Stimulated activated CD4-positive, alpha-beta T cell treated with anti-CD3 and anti-CD28 coated beads, Interleukin-12 subunit alpha, Interleukin-12 subunit beta, amount 100 ng/mL, for 48 hours (primary cell): ENCODE measurements at regions not wholly inside any gene's neighbourhood (a gene's known extent, or its start where the extent isn't known, plus 50 kb on each side); places are given as distances from the start of the nearest gene placed in this dataset.

ENCODE experiments used
- DNase-seq, 3 donors: peaks; one replicate each; pipeline ENCODE4 v3.0.0-alpha.2; 2020; ENCODE audit warnings: low read depth in 2 of 3, low spot score in 1 of 3

DNA sequence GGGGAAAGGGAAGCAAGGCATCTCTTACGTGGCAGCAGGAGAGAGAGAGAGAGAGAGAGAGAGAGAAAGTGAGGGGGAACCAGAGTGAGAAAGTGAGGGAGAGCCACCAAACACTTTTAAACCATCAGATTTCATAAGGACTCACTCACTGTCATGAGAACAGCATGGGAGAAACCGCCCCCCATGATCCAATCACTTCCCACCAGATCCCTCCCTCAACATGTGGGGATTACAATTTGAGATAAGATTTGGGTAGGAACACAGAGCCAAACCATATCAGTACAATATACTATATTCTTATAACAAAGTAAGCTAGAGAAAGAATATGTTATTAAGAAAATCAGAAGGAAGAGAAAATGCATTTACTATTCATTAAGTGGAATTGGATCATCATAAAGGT, 53.7 kb upstream of the PLXNC1 start:
- no peak for DNase-seq

DNA sequence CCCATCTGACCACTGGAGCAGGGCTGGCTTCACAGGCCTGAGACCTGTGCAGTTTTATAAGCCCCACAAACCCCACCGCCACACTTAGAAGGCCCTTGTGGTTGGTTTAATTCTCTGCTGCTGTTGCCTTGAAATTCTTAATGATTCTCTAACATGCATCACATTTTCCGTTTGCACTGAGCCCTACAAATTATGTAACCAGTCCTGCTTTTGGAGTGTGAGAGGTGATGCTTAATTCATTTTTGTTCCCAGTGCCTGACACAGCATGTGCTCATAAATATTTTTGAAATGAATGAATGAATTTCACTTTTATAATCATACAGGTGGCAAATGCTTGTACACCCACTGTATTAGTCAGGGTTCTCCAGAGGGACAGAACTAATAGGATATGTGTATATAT, 52.8 kb upstream of the PLXNC1 start:
- no peak for DNase-seq

DNA sequence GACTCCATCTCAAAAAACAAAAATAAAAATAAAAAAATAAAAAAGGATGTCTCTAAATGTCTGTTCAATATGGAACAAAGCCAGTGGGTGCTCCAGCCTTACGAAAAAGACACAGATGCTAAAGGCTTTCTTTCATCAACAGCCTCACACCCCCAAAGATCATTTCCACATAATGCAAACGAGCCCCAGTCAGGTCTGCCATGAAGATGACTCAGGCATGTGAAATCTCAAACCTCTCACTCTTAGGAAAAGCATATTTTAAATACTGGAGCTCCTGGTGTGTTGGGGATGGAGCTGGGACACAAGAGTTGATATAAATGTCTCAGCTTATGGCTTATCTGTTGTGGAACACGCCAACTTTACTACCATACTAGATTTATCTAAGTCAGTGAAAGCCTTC, 49.9 kb upstream of the PLXNC1 start:
- DNase-seq: no peak
